Tibial nerve (tissue), 4 donors: ENCODE measurements at regions not wholly inside any gene's neighbourhood (a gene's known extent, or its start where the extent isn't known, plus 50 kb on each side); places are given as distances from the start of the nearest gene placed in this dataset.

Source experiments
- CTCF ChIP-seq, 5 experiments: fragments of 200-600 bp in 3 of 5; fragments of 450-650 bp in 2 of 5; sonication (generic) in 3 of 5; IDR thresholded peaks; one replicate each; pipeline ENCODE4 v1.5.1; 2016 to 2019; ENCODE audit warnings: antibody characterized with exemption in 5 of 5, mild to moderate bottlenecking in 3 of 5, moderate library complexity in 2 of 5
- EP300 ChIP-seq, 2 donors: sonication (generic); formaldehyde crosslinking; IDR thresholded peaks; one replicate each; pipeline ENCODE4 v1.6.1; 2017; ENCODE audit warnings: antibody characterized with exemption in 2 of 2, mild to moderate bottlenecking in 1 of 2
- POLR2A ChIP-seq, 2 donors: fragments of 450-650 bp; IDR thresholded peaks; one replicate each; pipeline ENCODE4 v1.6.1; 2017; ENCODE audit warnings: antibody characterized with exemption in 2 of 2, mild to moderate bottlenecking in 2 of 2, moderate library complexity in 2 of 2

- TF ChIP-seq POLR2A (IDR thresholded peaks at IDR 0.05) = no peak
- no peak for TF ChIP-seq CTCF (IDR thresholded peaks at IDR 0.05)
- no peak for TF ChIP-seq EP300 (IDR thresholded peaks at IDR 0.05)
Observed at GRCh38 chr13:111963031-111963430, 103.9 kb upstream of the SOX1 start.
